Muscle of back (tissue), 3 donors: ENCODE measurements at regions not wholly inside any gene's neighbourhood (a gene's known extent, or its start where the extent isn't known, plus 50 kb on each side); places are given as distances from the start of the nearest gene placed in this dataset.
"Not testable (repeated sequence)": the region's sequence is repeated elsewhere in the genome, so short reads cannot be mapped to it uniquely, and the experiment has no call there.

ENCODE experiments used
- DNase-seq, 3 donors: peaks; one replicate each; pipeline versions ENCODE4 v3.0.0 to v3.0.0-alpha.2; 2013

DNA sequence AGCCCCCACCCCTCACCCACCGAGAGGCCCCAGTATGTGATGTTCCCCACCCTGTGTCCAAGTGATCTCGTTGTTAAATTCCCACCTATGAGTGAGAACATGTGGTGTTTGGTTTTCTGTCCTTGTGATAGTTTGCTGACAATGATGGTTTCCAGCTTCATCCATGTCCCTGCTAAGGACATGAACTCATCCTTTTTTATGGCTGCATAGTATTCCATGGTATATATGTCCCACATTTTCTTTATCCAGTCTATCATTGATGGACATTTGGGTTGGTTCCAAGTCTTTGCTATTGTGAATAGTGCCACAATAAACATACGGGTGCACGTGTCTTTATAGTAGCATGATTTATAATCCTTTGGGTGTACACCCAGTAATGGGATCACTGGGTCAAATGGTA, 79.2 kb downstream of the PXDC1 start:
- not testable (repeated sequence) for DNase-seq

DNA sequence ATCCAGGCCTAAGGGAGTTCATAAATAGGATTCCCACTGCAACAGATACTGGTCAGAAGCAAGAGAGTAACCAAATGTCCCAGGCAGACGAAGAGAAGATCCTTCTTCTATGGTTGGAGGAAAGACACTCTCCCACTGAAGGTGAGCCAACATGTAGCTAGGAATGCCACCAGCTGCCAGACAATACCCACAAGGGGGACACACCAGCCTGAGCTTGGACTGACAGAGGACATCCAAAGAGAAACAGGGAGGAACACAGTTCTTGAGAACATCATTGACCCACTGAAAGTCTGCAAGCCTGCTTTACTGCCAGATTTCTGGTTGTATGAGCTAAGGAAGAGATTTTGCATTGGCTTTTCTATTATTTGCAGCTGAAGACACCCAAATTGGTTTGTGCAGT, 80.1 kb downstream of the PXDC1 start:
- no peak for DNase-seq

DNA sequence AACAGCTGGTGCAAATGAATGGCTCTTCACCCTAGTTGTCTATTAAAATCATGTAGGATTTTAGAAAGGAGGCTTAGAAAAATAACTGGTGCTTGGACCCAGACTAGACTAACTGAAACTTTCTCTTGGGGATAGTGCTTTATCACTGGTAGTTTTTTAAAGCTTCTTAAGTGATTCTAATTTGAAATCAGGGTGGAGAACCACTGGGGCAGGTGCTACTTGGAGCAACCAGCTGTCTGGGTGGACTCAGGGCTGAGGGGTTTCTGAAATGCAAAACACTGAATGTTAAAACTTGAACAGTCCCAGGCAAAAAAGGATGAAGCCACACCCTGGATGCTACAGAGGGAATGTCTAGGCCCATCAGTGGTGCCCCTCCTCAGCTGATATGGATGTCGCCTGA, 81.2 kb downstream of the PXDC1 start:
- DNase-seq, result no peak

GRCh38 chr6:3669916-3670315, 81.6 kb downstream of the PXDC1 start:
- DNase-seq, result no peak

DNA sequence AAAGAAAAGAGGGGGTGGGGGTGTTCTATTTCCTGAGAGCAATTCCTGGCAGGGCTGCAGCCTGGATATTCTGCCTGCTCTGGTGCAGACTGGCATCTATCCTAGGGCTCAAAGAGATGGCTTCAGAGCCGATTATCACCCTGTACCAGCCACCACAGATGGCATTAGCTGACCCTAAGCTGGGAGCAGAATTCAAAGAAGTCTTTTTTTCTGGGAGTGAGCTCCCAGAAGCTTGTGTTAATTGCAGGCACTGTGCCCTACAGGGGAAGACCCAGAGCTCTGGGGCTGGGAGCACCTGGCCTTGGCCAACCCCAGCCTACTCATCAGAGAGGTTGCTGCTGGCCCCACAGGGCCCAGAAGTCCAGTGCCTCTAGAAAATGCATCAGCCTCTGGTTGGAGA, 85.9 kb downstream of the PXDC1 start:
- no peak for DNase-seq

GRCh38 chr6:3664625-3665041, 86.9 kb downstream of the PXDC1 start:
- no peak for DNase-seq

DNA sequence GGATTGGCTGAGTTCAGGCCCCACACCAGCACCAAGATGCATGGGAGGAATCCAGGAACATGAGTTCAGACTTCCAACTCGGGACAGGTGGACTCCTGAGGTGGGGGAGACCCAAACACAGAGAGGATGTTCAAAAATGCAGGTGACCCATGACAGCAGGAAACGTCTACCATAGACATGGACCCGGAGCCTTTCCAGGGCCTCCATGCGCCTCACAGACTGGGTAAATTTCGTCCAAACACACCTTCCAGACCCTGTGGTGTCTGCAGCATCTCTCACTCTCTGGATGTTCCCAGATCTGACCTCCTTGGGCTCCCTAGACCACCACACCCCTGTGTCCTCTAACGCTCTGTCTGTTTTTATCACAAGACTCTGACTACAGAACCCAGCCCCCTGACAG, 87.7 kb downstream of the PXDC1 start:
- no peak for DNase-seq

- no peak for DNase-seq
Observed at GRCh38 chr6:3663081-3663480, 88.4 kb downstream of the PXDC1 start.

DNA sequence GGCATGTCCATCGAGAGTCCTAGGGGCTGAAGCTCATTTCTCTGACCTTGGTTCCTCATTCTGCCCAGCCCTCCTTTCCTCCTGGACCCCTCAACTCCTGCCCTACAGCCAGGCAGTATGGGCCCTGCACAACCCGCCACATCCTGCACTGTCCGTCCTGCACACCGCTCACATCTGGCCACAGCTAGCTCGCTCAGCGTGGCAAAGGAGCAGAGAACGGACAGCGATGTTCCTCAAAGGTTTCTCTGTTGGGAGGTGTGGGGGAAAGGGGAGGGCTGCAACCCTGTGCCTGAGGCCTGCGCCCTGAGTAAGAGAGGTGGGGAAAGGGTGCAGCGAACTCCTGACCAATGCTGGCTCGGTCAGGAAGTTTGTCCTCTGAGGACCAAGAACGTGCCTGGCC, 90.1 kb downstream of the PXDC1 start:
- no peak for DNase-seq

DNA sequence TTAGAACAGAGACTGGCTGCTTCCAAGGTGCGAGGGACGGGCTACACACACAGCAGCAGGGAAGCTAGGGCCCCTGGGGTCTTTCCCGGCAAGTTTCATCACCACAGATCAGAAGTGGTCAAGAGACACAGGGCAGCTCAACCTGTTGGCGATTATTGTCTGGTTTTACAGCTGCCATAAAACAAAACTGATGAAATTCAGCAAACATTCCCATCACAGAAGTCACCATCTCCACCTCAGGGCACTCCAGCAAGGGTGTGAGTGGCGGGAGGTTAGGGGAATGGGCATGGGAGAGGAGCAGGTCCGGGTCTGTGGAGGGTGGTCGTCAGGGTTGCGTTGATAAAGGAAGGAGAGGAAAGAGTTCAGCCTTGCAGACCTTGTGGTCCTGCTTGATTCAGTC, 91.0 kb downstream of the PXDC1 start:
- DNase-seq, result no peak

DNA sequence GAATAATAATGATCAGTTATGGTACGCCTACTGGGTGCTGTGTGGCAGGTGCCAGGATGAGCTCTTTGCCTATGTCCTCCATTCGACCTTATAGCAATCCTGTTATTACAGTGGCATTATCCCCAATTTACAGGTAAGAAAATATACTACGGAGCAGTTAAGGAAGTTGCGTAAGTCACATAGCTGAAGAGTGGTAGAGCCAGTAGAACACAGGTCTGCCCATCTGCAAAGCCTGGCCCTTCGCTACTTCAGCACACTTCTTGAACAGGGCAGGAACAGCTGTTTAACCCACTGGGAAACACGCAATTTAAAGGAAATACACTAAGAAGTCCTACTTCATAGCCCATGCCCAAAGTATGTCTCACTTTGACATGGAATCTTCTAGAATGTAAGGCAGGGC, 91.8 kb downstream of the PXDC1 start:
- DNase-seq, result no peak

DNA sequence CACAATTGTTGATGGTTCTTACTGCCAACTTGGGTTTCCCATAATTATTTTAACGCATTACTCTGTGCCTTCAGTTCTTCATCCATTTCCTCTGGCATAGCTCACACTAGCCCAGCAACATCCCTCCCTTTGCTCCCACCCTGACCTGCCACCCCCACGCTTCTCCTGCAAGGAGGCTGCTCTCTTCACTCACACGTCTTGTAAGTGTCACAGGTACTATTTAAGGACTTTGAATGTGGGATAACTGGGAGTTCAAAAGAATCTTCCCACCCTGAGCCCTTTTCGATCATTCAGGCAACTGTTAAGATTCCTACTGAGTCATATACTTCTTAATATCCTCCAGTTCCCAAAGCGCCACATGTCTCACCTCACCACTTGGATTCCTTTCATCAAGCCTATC, 95.4 kb downstream of the PXDC1 start:
- no peak for DNase-seq

GRCh38 chr6:3654898-3655297, 96.6 kb downstream of the PXDC1 start:
- DNase-seq, result no peak

DNA sequence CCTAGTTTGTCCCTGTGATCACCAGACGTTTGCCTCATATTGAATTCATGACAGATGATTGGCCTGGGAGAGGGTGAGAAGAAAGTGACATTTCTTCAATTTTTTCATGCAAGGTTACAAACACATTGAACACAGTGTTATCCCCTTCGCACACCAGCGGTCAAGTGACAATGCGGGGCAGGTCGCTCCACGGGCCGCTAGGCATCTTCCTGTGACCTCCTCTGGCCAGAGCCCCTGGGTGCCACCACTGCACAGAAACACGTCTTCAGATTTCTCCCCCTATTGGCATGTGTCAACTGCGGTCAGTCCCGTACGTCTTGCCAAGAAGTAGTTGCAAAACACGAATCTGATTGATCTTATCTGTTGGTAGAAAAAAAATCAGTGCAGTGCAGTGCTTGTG, 97.1 kb downstream of the PXDC1 start:
- DNase-seq, result no peak

- DNase-seq, result no peak
Observed at GRCh38 chr6:3653528-3654070, 97.9 kb downstream of the PXDC1 start.

- DNase-seq, result no peak
Observed at GRCh38 chr6:3651698-3652229, 99.7 kb downstream of the PXDC1 start.

DNA sequence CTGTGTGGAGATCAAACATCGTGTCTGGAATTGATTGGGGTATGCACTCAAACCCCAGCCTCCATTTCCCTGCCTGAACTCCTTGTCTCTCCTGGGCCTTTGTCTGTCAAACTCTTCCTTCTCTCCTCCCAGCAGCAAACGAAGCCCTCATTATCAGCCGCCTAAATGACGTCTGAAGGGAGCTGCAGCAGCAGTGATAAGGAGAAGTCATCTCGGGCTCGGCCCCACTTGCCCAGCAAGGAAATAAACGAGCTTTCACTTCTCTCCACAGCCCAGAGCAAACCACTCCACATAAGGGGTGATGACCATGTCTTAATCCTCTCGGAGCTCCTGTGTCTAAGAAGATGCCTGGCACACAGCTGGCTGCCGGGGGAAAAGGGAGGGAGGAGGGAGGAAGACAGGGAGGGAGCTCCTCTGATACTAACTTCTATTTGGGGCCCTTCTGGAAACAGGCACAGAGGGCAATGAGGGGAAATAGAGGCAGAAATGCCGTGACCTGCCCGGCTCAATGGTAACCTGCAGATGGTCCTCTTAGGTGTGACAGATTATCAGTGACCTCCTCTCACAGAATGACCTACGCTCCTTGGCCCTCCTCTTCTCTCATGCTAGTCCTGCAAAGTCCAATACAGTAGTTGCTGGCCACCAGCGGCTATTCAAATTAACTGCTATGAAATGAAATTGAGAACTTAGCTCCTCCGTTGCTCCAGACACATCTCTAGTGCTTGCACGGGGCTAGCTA, 100.4 kb downstream of the PXDC1 start:
- DNase-seq, result peak in 1 of 3 donors; percentile 20

GRCh38 chr6:3650076-3650958, 101.2 kb downstream of the PXDC1 start:
- no peak for DNase-seq

DNA sequence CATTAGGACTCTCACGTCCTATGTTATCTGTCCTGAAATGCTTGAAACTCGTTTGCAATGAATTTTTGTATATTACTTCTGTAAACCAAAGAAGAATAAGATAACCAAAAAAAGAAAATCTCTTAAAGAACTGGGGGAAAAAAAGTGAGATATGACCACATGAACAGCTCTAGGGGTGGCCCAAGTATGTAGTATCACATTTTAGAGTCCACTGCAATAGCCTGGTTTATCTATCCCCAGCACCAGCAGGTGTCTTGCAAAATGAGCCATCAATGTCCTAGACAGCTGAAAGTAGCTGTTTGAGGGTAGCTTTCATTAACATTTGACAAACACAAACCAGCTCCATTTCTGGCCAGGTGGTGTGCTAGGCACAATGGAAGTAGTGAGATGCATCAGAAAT, 102.8 kb downstream of the PXDC1 start:
- no peak for DNase-seq

GRCh38 chr6:3646616-3647362, 104.7 kb downstream of the PXDC1 start:
- no peak for DNase-seq

DNA sequence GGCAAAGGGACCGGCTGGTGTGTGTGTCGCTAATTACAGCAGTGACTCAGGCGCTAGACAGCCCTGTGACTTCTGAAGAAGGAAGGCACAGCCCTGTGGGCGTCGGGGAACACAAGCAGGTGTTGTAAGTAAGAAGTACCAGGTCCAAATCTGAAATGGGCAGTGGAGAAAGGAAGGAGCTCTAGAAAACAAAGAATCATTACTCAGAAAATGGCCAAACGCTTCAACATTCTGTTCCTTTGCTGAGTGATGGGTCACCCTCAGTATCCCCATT, 106.8 kb downstream of the PXDC1 start:
- DNase-seq, result no peak
